IMR-90 (cell line): ENCODE measurements at regions not wholly inside any gene's neighbourhood (a gene's known extent, or its start where the extent isn't known, plus 50 kb on each side); places are given as distances from the start of the nearest gene placed in this dataset.

Experiments used
- CEBPB ChIP-seq: IDR thresholded peaks from 2 replicates; pipeline ENCODE4 v1.6.1; 2012; ENCODE audit warnings: low read depth, low read length, improper control_type of control experiment
- CTCF ChIP-seq: conservative IDR thresholded peaks from 2 replicates; pipeline ENCODE4 v1.5.1; 2012; ENCODE audit warnings: mild to moderate bottlenecking, low read depth, low read length, improper control_type of control experiment
- MAZ ChIP-seq: IDR thresholded peaks from 2 replicates; pipeline ENCODE4 v1.6.1; 2012; ENCODE audit warnings: low read depth, mild to moderate bottlenecking, low read length, improper control_type of control experiment, moderate library complexity, borderline replicate concordance
- POLR2A ChIP-seq: IDR thresholded peaks from 2 replicates; pipeline ENCODE4 v1.6.1; 2012; ENCODE audit warnings: mild to moderate bottlenecking, low read depth, low read length
- RCOR1 ChIP-seq: IDR thresholded peaks from 2 replicates; pipeline ENCODE4 v1.6.1; 2012; ENCODE audit warnings: mild to moderate bottlenecking, low read length, improper control_type of control experiment; ENCODE audit not compliant: insufficient replicate concordance
- SMC3 ChIP-seq: fragments of 150-350 bp; IDR thresholded peaks from 2 replicates; pipeline ENCODE4 v1.6.1; 2016; ENCODE audit warnings: low read depth, mild to moderate bottlenecking, antibody characterized with exemption, low read length, moderate library complexity
- TF ChIP-seq, protein P1 (sequence below): fragments of 150-350 bp; IDR thresholded peaks from 2 replicates; pipeline ENCODE4 v1.6.1; 2016; ENCODE audit warnings: low read depth, mild to moderate bottlenecking, low read length, moderate library complexity, borderline replicate concordance

GRCh38 chr6:144435602-144436426 lies 150.7 kb downstream of the UTRN start:
- no peak for TF ChIP-seq CTCF
- TF ChIP-seq POLR2A: no peak
- TF ChIP-seq CEBPB: no peak
- TF ChIP-seq SMC3: no peak
- TF ChIP-seq RCOR1: no peak
- TF ChIP-seq, protein P1, sequence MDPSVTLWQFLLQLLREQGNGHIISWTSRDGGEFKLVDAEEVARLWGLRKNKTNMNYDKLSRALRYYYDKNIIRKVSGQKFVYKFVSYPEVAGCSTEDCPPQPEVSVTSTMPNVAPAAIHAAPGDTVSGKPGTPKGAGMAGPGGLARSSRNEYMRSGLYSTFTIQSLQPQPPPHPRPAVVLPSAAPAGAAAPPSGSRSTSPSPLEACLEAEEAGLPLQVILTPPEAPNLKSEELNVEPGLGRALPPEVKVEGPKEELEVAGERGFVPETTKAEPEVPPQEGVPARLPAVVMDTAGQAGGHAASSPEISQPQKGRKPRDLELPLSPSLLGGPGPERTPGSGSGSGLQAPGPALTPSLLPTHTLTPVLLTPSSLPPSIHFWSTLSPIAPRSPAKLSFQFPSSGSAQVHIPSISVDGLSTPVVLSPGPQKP: no peak
- TF ChIP-seq MAZ: no peak
